HG02798 (cell line): ENCODE measurements at regions not wholly inside any gene's neighbourhood (a gene's known extent, or its start where the extent isn't known, plus 50 kb on each side); places are given as distances from the start of the nearest gene placed in this dataset.

ENCODE experiments used
- ATAC-seq: cut with Tn5 transposase; IDR thresholded peaks from one replicate; pipeline ENCODE4 v1.9.1; 2021; ENCODE audit warnings: mild to moderate bottlenecking; ENCODE audit not compliant: unreplicated experiment, poor library complexity

- no peak for ATAC-seq
Measured at GRCh38 chr7:38068461-38068860, 109.6 kb upstream of the STARD3NL start.

GRCh38 chr7:38069052-38069451, 109.0 kb upstream of the STARD3NL start:
- ATAC-seq: no peak

DNA sequence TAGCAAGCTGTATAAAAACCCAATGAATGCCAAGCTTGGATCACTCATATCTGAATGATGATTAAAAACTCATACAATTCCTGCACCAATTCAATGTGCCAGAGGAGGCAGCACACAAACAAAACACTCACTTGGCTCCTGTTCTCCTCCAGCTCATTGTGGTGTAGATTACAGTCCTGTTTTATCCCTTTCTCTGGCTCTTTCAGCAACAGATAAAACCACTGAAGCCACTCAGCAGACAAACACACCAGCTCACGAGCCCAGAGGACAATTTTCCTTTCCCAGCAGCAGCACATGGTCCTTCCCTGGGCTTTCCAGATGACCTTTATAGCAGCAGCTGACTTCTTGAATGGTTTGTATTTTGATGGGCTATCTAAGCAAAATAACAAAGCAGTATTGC, 107.3 kb upstream of the STARD3NL start:
- ATAC-seq: no peak

GRCh38 chr7:38086857-38087256, 91.2 kb upstream of the STARD3NL start:
- ATAC-seq: no peak

DNA sequence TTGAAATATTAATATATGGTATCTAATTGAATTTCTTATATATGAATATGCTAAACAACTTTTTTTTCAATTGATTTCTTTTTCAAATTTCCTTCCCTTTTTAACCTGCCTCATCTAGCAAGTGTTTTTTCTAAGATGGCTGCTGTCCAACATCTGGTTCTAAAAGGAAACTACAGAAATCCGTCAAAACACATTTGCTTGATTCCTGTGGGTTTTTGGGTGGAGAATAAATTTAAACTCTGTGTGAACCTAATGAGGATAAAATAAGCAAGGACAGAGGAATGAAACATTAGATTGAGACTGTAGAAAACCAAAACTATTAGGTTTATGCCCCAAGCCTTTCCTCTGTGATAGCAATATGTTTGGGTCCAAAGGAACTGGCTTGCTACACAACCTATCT, 75.5 kb upstream of the STARD3NL start:
- no peak for ATAC-seq

GRCh38 chr7:38105874-38106483, 72.1 kb upstream of the STARD3NL start:
- peak; percentile 58 for ATAC-seq

DNA sequence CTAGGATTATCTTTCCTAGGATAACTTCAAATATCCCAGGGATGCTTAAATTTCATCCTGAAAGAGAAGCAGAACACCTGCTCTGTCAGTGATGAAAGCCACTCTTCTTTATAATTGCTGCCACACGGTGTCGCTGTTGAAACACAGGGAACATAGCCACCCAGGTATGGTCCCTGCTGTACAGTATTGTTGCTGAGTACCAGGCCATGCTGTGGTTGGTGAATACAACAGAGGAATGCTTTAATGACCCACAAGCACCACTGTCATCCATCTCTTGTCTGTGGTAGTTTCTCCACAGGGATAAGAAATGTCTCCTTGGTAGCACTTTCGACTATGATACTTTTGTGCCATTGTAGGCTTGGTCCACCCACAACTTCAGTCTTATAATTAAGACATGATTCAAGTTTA, 70.6 kb upstream of the STARD3NL start:
- ATAC-seq: peak; percentile 80

GRCh38 chr7:38112075-38112474, 66.0 kb upstream of the STARD3NL start:
- ATAC-seq: no peak

DNA sequence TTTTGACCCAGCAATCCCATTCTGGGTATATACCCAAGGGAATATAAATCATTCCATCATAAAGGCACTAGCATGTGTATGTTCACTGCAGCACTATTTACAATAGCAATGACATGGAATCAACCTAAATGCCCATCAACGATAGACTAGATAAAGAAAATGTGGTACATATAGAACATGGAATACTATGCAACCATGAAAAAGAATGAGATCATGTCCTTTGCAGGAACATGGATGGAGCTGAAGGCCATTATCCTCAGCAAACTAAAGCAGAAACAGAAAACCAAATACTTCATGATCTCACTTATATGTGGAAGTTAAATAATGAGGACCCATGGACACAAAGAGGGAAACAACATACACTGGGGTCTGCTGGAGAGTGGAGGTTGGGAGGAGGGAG, 58.0 kb upstream of the STARD3NL start:
- ATAC-seq: no peak

- ATAC-seq: no peak
Measured at GRCh38 chr7:38122501-38122900, 55.5 kb upstream of the STARD3NL start.

GRCh38 chr7:38123494-38123893, 54.6 kb upstream of the STARD3NL start:
- ATAC-seq: no peak

DNA sequence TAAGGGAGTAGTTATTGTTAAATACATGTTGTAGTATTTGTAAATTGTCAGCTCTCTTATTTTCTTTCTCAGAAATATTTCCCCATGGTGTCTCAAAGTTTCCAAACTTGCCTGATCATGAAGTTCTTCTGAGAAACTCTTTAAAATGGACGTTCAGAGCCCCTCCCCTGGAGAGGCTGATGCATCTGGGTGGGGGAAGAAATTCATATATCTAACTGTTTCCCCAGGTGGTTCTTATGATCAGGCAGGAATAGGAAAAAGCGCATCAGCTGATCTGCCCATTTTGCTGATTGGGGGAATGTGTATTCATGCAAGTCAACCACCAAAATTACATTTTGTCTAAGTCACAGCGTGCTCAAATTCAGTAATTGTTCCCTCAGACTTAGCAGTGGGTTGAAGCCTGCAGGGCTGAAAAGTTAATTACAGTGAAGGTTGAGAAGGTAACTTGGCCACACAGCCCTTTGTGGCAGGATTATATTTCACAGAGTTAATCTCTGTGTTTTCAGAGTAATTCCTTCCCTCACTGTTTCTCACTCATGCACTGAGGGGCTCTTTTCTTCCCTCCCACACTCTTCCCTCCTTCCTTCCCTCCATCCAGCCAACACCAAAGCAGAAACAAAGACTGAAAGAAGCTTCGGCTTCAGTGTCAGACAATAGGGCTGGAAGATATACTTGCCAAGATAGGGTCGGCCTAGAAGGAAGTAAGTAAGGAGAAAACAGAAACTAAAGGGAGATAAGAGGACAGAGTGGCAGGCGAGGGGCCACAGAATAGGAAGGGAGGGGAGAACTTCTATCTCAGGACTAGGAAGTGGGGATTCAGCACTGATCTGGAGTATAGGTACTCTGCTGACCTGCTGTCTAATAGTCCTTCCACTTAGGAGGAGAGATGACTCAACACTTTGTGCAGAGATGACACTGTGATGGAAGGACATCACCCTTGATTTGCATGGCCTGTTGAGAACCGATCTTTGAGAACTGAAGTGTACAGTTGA, 50.5 kb upstream of the STARD3NL start:
- peak; percentile 55 for ATAC-seq
